GM23338 (cell line): ENCODE measurements at regions not wholly inside any gene's neighbourhood (a gene's known extent, or its start where the extent isn't known, plus 50 kb on each side); places are given as distances from the start of the nearest gene placed in this dataset.

ENCODE experiments used
- ATAC-seq: fragments of 200-7000 bp; cut with Tn5 transposase; 3 replicates; pipeline ENCODE4 v1.9.1; 2020
- DNase-seq: peaks from one replicate; pipeline ENCODE4 v3.0.0-alpha.2; 2015; ENCODE audit warnings: low spot score
- H2AFZ ChIP-seq: fragments of 200-600 bp; sonication (generic); 2 replicates; pipeline ENCODE4 v1.8.0; 2016; ENCODE audit warnings: antibody characterized with exemption, mild to moderate bottlenecking, moderate library complexity
- H3F3A ChIP-seq: fragments of 200-600 bp; sonication (generic); replicated peaks from 2 replicates; pipeline ENCODE4 v1.8.0; 2017; ENCODE audit warnings: antibody characterized with exemption, mixed run types, low read depth
- H3K27ac ChIP-seq: fragments of 200-600 bp; sonication (generic); 2 replicates; pipeline ENCODE4 v1.6.1; 2016; ENCODE audit warnings: low read depth
- H3K27me3 ChIP-seq: fragments of 200-600 bp; sonication (generic); 2 replicates; pipeline ENCODE4 v1.8.0; 2016; ENCODE audit warnings: mild to moderate bottlenecking, mixed run types, moderate library complexity; ENCODE audit not compliant: insufficient read depth
- H3K36me3 ChIP-seq: fragments of 200-600 bp; sonication (generic); 2 replicates; pipeline ENCODE4 v1.8.0; 2016; ENCODE audit warnings: mild to moderate bottlenecking; ENCODE audit not compliant: insufficient read depth
- H3K4me1 ChIP-seq: fragments of 200-600 bp; sonication (generic); 2 replicates; pipeline ENCODE4 v1.8.0; 2016; ENCODE audit warnings: mild to moderate bottlenecking, moderate library complexity; ENCODE audit not compliant: insufficient read depth
- H3K4me2 ChIP-seq: fragments of 200-600 bp; sonication (generic); 2 replicates; pipeline ENCODE4 v1.7.1; 2017; ENCODE audit warnings: mixed run types
- H3K4me3 ChIP-seq: fragments of 200-600 bp; sonication (generic); 2 replicates; pipeline ENCODE4 v1.6.1; 2016; ENCODE audit warnings: mixed run types
- H3K79me2 ChIP-seq: fragments of 200-600 bp; sonication (generic); replicated peaks from 2 replicates; pipeline ENCODE4 v1.8.0; 2017; ENCODE audit warnings: mild to moderate bottlenecking; ENCODE audit not compliant: insufficient read depth
- H3K9me2 ChIP-seq: fragments of 200-600 bp; sonication (generic); 2 replicates; pipeline ENCODE4 v1.8.0; 2017; ENCODE audit not compliant: insufficient read depth
- H4K20me1 ChIP-seq: fragments of 200-600 bp; sonication (generic); replicated peaks from 2 replicates; pipeline ENCODE4 v1.8.0; 2017; ENCODE audit warnings: mild to moderate bottlenecking; ENCODE audit not compliant: insufficient read depth
- H3K27ac Mint-ChIP-seq: 2 replicates; pipeline ENCODE4 v1.8.0; 2020; ENCODE audit warnings: inconsistent platforms, mild to moderate bottlenecking, moderate library complexity, mixed read lengths
- H3K27me3 Mint-ChIP-seq: 3 replicates; pipeline ENCODE4 v1.8.0; 2022; ENCODE audit warnings: low read depth, mild to moderate bottlenecking, moderate library complexity, mixed read lengths, inconsistent platforms; ENCODE audit not compliant: insufficient read depth, poor library complexity
- H3K36me3 Mint-ChIP-seq: 3 replicates; pipeline ENCODE4 v1.8.0; 2021; ENCODE audit warnings: low read depth, mild to moderate bottlenecking, inconsistent platforms, moderate library complexity, mixed read lengths
- H3K4me1 Mint-ChIP-seq: 3 replicates; pipeline ENCODE4 v1.8.0; 2020; ENCODE audit warnings: mild to moderate bottlenecking, inconsistent platforms, mixed read lengths
- H3K4me3 Mint-ChIP-seq: 3 replicates; pipeline ENCODE4 v1.8.0; 2021; ENCODE audit warnings: moderate library complexity, mild to moderate bottlenecking, inconsistent platforms, mixed read lengths
- H3K9me3 Mint-ChIP-seq: 3 replicates; pipeline ENCODE4 v1.8.0; 2020; ENCODE audit warnings: moderate library complexity, mild to moderate bottlenecking, inconsistent platforms, mixed read lengths
- CREB1 ChIP-seq: fragments of 250-450 bp; sonication (Bioruptor Pico); IDR thresholded peaks from 2 replicates; pipeline ENCODE4 v1.5.0; 2020; ENCODE audit warnings: low read depth, mild to moderate bottlenecking, moderate library complexity
- ETS1 ChIP-seq: IDR thresholded peaks from 2 replicates; pipeline ENCODE4 v1.6.1; 2016; ENCODE audit warnings: antibody characterized with exemption
- EZH2 ChIP-seq: fragments of 200-600 bp; sonication (generic); IDR thresholded peaks from one replicate; pipeline ENCODE4 v1.8.0; 2017; ENCODE audit warnings: antibody characterized with exemption, mild to moderate bottlenecking, low read depth; ENCODE audit not compliant: unreplicated experiment
- EZH2phosphoT487 ChIP-seq: fragments of 200-600 bp; sonication (generic); IDR thresholded peaks from one replicate; pipeline ENCODE4 v1.8.1; 2018; ENCODE audit warnings: antibody characterized with exemption; ENCODE audit not compliant: unreplicated experiment
- JUNB ChIP-seq: IDR thresholded peaks from one replicate; pipeline ENCODE4 v1.6.1; 2016; ENCODE audit warnings: antibody characterized with exemption; ENCODE audit not compliant: unreplicated experiment
- NANOG ChIP-seq: IDR thresholded peaks from 2 replicates; pipeline ENCODE4 v1.6.1; 2016; ENCODE audit warnings: antibody characterized with exemption, borderline replicate concordance
- POLR2AphosphoS5 ChIP-seq: IDR thresholded peaks from 2 replicates; pipeline ENCODE4 v1.6.1; 2016; ENCODE audit warnings: antibody characterized with exemption, low read depth
- REST ChIP-seq: IDR thresholded peaks from one replicate; pipeline ENCODE4 v1.6.1; 2018; ENCODE audit warnings: antibody characterized with exemption; ENCODE audit not compliant: unreplicated experiment
- STAT1 ChIP-seq: IDR thresholded peaks from one replicate; pipeline ENCODE4 v1.6.1; 2016; ENCODE audit warnings: antibody characterized with exemption; ENCODE audit not compliant: unreplicated experiment
- ZNF114 ChIP-seq: fragments of 250-450 bp; sonication (Bioruptor Pico); IDR thresholded peaks from 2 replicates; pipeline ENCODE4 v1.5.0; 2020; ENCODE audit warnings: mild to moderate bottlenecking, moderate library complexity
- ZNF331 ChIP-seq: fragments of 250-450 bp; sonication (Bioruptor Pico); IDR thresholded peaks from 2 replicates; pipeline ENCODE4 v1.5.0; 2020; ENCODE audit warnings: low read depth, mild to moderate bottlenecking, moderate library complexity
- TF ChIP-seq, protein P1 (sequence below), 2 experiments: fragments of 200-600 bp in 1 of 2; sonication (generic) in 1 of 2; conservative IDR thresholded peaks; 2 replicates each; pipeline versions ENCODE4 v1.5.1 to v1.6.1; 2016 to 2017; ENCODE audit warnings: antibody characterized with exemption in 2 of 2, low read depth in 2 of 2, mild to moderate bottlenecking in 2 of 2, moderate library complexity in 1 of 2

DNA sequence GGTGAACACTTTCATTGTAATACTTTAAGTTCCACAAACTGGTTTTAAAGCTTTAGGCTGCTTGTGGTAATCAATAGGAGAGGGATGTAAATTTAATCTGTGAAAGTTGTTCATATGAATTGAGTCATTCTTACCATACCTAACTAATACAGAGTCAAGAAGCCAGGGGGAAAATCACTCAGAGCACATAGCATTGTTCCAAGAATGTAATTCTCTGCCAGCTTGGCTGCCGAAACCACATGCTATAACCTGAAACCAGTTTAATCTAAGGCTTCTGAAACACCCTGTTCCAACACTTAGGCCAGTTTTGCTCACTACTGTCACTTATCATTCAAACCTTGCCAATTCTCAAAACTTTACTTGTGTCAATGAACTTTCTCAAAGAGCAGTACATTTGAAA is 528.8 kb upstream of the GRAMD2B start (continued):
- TF ChIP-seq EZH2phosphoT487 (no peak), POLR2AphosphoS5 (no peak), REST (no peak), EZH2 (no peak), ETS1 (no peak)
- TF ChIP-seq, protein P1, sequence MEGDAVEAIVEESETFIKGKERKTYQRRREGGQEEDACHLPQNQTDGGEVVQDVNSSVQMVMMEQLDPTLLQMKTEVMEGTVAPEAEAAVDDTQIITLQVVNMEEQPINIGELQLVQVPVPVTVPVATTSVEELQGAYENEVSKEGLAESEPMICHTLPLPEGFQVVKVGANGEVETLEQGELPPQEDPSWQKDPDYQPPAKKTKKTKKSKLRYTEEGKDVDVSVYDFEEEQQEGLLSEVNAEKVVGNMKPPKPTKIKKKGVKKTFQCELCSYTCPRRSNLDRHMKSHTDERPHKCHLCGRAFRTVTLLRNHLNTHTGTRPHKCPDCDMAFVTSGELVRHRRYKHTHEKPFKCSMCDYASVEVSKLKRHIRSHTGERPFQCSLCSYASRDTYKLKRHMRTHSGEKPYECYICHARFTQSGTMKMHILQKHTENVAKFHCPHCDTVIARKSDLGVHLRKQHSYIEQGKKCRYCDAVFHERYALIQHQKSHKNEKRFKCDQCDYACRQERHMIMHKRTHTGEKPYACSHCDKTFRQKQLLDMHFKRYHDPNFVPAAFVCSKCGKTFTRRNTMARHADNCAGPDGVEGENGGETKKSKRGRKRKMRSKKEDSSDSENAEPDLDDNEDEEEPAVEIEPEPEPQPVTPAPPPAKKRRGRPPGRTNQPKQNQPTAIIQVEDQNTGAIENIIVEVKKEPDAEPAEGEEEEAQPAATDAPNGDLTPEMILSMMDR (conservative IDR thresholded peaks at IDR 0.05; ENCODE audit: low read depth in 2 of 2), result no peak

DNA sequence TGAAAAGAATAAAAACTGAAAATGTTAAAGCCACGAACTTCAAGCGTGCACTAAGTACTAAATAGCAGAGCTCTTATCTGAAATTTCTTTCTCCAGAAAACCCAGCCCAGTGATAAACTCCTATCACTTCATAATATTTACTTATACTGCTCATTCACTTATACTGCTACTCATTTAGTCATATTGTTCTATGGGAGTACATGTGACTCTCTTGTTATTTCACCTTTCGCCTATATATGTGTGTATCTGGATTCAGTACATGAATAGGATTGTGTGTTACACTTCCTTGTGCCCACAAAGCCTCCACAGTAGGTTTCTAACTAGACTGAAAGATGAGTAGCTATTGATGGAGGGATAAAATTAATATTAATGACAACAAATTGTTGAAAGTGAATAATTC is 526.8 kb upstream of the GRAMD2B start:
- H3K36me3 Mint-ChIP-seq, result no peaks in the 10 kb centered on the region
- peaks cover 7% of the 10 kb centered on the region for H3K4me1 Mint-ChIP-seq
- Histone ChIP-seq H2AFZ (no peak overlapping the region), H3K9me2 (no peaks in the 10 kb centered on the region), H3K4me1 (no peaks in the 10 kb centered on the region), H3K4me3 (no peak overlapping the region), H3K27ac (no peak overlapping the region), H3K79me2 (no peaks in the 10 kb centered on the region), H4K20me1 (no peaks in the 10 kb centered on the region), H3F3A (no peaks in the 10 kb centered on the region), H3K27me3 (no peaks in the 10 kb centered on the region), H3K36me3 (no peaks in the 10 kb centered on the region), H3K4me2 (no peak overlapping the region)
- no peak overlapping the region for H3K4me3 Mint-ChIP-seq
- ATAC-seq (no peak), DNase-seq (no peak)
- no peaks in the 10 kb centered on the region for H3K27me3 Mint-ChIP-seq
- H3K27ac Mint-ChIP-seq, result no peak overlapping the region
- no peaks in the 10 kb centered on the region for H3K9me3 Mint-ChIP-seq
- TF ChIP-seq NANOG, result no peak
- TF ChIP-seq REST, result no peak
- TF ChIP-seq STAT1, result no peak
- no peak for TF ChIP-seq POLR2AphosphoS5
- TF ChIP-seq, protein P1 (conservative IDR thresholded peaks at IDR 0.05; ENCODE audit: low read depth in 2 of 2), result no peak
- TF ChIP-seq ZNF114 (CRISPR knock-in tag), result no peak
- TF ChIP-seq CREB1 (CRISPR knock-in tag), result no peak
- no peak for TF ChIP-seq ZNF331 (CRISPR knock-in tag)
- no peak for TF ChIP-seq EZH2
- TF ChIP-seq JUNB, result no peak
- TF ChIP-seq EZH2phosphoT487, result no peak
- TF ChIP-seq ETS1, result no peak
